Mesendoderm (in vitro differentiated cells): ENCODE measurements at regions not wholly inside any gene's neighbourhood (a gene's known extent, or its start where the extent isn't known, plus 50 kb on each side); places are given as distances from the start of the nearest gene placed in this dataset.

ENCODE experiments used
- DNase-seq: peaks from one replicate; pipeline ENCODE4 v3.0.0; 2013
- H2AK5ac ChIP-seq: 2 replicates; pipeline ENCODE4 v1.6.1; 2013; ENCODE audit warnings: low read length, inconsistent platforms
- H2BK120ac ChIP-seq: 2 replicates; pipeline ENCODE4 v1.6.1; 2013; ENCODE audit warnings: low read depth, mild to moderate bottlenecking, low read length, moderate library complexity, mixed read lengths
- H2BK15ac ChIP-seq: replicated peaks from 2 replicates; pipeline ENCODE4 v1.6.1; 2013; ENCODE audit warnings: low read depth, mild to moderate bottlenecking, moderate library complexity
- H2BK5ac ChIP-seq: 2 replicates; pipeline ENCODE4 v1.6.1; 2013; ENCODE audit warnings: low read length, inconsistent platforms
- H3K18ac ChIP-seq: 2 replicates; pipeline ENCODE4 v1.6.1; 2013; ENCODE audit warnings: mild to moderate bottlenecking, low read length, mixed read lengths
- H3K23ac ChIP-seq: one replicate; pipeline ENCODE4 v1.6.1; 2013; ENCODE audit warnings: low read length
- H3K27ac ChIP-seq: 2 replicates; pipeline ENCODE4 v1.5.1; 2013; ENCODE audit warnings: low read depth, mild to moderate bottlenecking, inconsistent platforms, low read length, moderate library complexity
- H3K27me3 ChIP-seq: 2 replicates; pipeline ENCODE4 v1.6.1; 2013; ENCODE audit warnings: low read length, control low read depth, mild to moderate bottlenecking, inconsistent platforms; ENCODE audit not compliant: insufficient read depth, poor library complexity
- H3K36me3 ChIP-seq: 2 replicates; pipeline ENCODE4 v1.6.1; 2013; ENCODE audit warnings: low read length, inconsistent platforms; ENCODE audit not compliant: control insufficient read depth, insufficient read depth
- H3K4ac ChIP-seq: one replicate; pipeline ENCODE4 v1.6.1; 2013; ENCODE audit warnings: low read depth, mild to moderate bottlenecking, low read length, moderate library complexity
- H3K4me1 ChIP-seq: 2 replicates; pipeline ENCODE4 v1.6.1; 2013; ENCODE audit warnings: low read depth, low read length, inconsistent platforms; ENCODE audit not compliant: control insufficient read depth
- H3K4me2 ChIP-seq: 2 replicates; pipeline ENCODE4 v1.6.1; 2013; ENCODE audit warnings: low read length
- H3K4me3 ChIP-seq: 2 replicates; pipeline ENCODE4 v1.5.1; 2013; ENCODE audit warnings: mild to moderate bottlenecking, low read length
- H3K56ac ChIP-seq: one replicate; pipeline ENCODE4 v1.6.1; 2013; ENCODE audit warnings: low read length
- H3K79me1 ChIP-seq: 2 replicates; pipeline ENCODE4 v1.6.1; 2013; ENCODE audit warnings: low read length, inconsistent platforms
- H3K79me2 ChIP-seq: 2 replicates; pipeline ENCODE4 v1.6.1; 2013; ENCODE audit warnings: mild to moderate bottlenecking, low read length; ENCODE audit not compliant: control insufficient read depth, insufficient read depth
- H3K9ac ChIP-seq: 2 replicates; pipeline ENCODE4 v1.6.1; 2013; ENCODE audit warnings: low read length, inconsistent platforms
- H4K5ac ChIP-seq: one replicate; pipeline ENCODE4 v1.6.1; 2013; ENCODE audit warnings: low read length
- H4K8ac ChIP-seq: one replicate; pipeline ENCODE4 v1.6.1; 2013; ENCODE audit warnings: low read depth, mild to moderate bottlenecking, control low read depth, low read length, moderate library complexity
- WGBS: extraction: QIAGEN DNeasy Blood & Tissue Kit; methylation state at CpG from one replicate; pipeline ENCODE4 v1.1.7; 2013; ENCODE audit warnings: low lambda C conversion rate, missing lambda C conversion rate; ENCODE audit not compliant: insufficient coverage; ENCODE audit errors: extremely low coverage; 5-methylcytosine and 5-hydroxymethylcytosine counted together

DNA sequence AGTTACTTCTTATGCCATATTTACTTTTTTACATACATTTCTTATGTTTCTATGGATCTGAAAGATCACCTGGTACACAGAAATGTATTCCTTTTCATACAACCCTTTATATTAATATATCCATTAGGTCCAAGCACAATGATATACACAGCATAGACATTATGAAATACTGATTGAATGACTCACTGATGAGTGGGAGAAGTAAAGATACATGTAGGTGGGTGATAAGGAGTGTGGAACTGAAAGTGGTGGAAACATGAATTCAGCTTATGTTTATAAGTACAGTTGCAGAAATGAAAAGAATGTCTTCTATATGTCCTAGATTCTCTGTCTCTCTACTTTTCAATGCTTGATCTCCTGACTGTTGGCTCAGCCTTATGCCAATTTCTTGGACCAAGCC, 87.9 kb downstream of the YIPF7 start:
- H4K5ac ChIP-seq: no peak overlapping the region
- H3K56ac ChIP-seq: no peak overlapping the region
- H3K4me2 ChIP-seq: no peak overlapping the region
- H3K79me2 ChIP-seq: no peaks in the 10 kb centered on the region
- H3K4me1 ChIP-seq: peaks cover 2% of the 10 kb centered on the region
- H3K23ac ChIP-seq: no peak overlapping the region
- H4K8ac ChIP-seq: no peak overlapping the region
- no peak overlapping the region for H2BK15ac ChIP-seq
- H3K18ac ChIP-seq: no peak overlapping the region
- no peak overlapping the region for H3K9ac ChIP-seq
- no peaks in the 10 kb centered on the region for H3K79me1 ChIP-seq
- no peaks in the 10 kb centered on the region for H3K27me3 ChIP-seq
- H3K4me3 ChIP-seq: no peak overlapping the region
- no peak overlapping the region for H2BK120ac ChIP-seq
- DNase-seq: no peak
- H2AK5ac ChIP-seq: no peak overlapping the region
- no peak overlapping the region for H3K4ac ChIP-seq
- H3K36me3 ChIP-seq: no peaks in the 10 kb centered on the region
- H3K27ac ChIP-seq: no peak overlapping the region
- no peak overlapping the region for H2BK5ac ChIP-seq

DNA sequence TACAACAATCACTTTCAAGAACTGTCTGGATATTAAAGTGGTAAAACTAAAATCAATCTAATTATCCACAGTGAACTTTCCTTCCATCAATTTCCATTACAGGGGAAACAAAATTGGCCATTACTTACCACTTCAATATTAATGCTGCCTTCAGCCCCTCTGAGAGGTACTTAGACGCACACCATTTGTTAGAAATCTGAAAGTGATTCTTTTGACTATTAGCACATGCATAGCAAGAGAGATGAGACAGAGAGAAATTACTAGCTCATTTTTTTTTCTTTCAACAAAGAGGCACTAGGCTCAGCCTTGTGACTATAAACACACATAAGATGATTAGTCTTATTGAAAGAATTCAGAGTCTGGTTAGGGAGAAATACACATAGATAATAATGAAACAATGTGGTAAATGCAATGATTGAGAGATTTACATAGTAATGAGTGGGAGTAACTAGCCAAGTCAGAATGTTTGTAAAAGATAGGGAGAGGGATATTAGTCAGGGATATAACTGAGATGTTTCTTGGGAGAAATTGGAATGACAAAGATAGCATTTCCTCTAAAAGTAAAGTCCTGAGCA, 93.3 kb downstream of the YIPF7 start:
- Histone ChIP-seq H3K4me3 (no peak overlapping the region), H2AK5ac (no peak overlapping the region), H3K23ac (no peak overlapping the region), H3K18ac (no peak overlapping the region), H2BK15ac (no peak overlapping the region), H3K56ac (no peak overlapping the region), H3K4me2 (no peak overlapping the region), H2BK120ac (no peak overlapping the region), H4K8ac (no peak overlapping the region), H2BK5ac (no peak overlapping the region), H3K79me2 (no peaks in the 10 kb centered on the region), H3K4ac (no peak overlapping the region), H3K36me3 (no peaks in the 10 kb centered on the region), H3K27me3 (no peaks in the 10 kb centered on the region), H4K5ac (no peak overlapping the region), H3K9ac (no peak overlapping the region), H3K4me1 (no peaks in the 10 kb centered on the region), H3K27ac (no peak overlapping the region), H3K79me1 (no peaks in the 10 kb centered on the region)
- DNase-seq: no peak
- no CpG with 5 or more reads among the region's 1 CpG for WGBS

DNA sequence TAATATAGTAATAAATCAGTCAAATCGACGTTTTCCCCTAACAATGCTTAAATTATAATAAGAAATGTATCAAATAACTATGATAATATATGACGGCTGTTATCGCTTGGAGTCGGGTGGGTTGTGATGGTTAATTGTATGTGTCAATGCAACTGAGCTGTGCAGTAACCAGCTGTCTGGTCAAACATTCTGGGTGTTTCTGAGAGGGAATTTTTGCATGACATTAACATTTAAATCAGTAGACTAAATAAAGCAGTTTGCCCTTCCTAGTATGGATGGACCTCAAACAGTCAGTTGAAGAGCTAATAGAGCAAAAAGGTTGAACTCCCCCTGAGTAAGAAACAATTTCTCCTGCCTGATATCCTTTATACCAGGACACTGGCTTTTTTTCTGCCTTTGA, 96.7 kb downstream of the YIPF7 start:
- Histone ChIP-seq H3K4me1 (no peaks in the 10 kb centered on the region), H3K56ac (no peak overlapping the region), H2BK15ac (no peak overlapping the region), H2BK120ac (no peak overlapping the region), H3K4me3 (no peak overlapping the region), H4K8ac (no peak overlapping the region), H3K36me3 (no peaks in the 10 kb centered on the region), H3K79me2 (no peaks in the 10 kb centered on the region), H3K79me1 (no peaks in the 10 kb centered on the region), H2BK5ac (no peak overlapping the region), H3K23ac (no peak overlapping the region), H3K9ac (no peak overlapping the region), H3K27ac (no peak overlapping the region), H3K18ac (no peak overlapping the region), H4K5ac (no peak overlapping the region), H3K4ac (no peak overlapping the region), H3K27me3 (no peaks in the 10 kb centered on the region), H3K4me2 (no peak overlapping the region), H2AK5ac (no peak overlapping the region)
- no CpG with 5 or more reads among the region's 5 CpGs for WGBS
- DNase-seq: no peak

DNA sequence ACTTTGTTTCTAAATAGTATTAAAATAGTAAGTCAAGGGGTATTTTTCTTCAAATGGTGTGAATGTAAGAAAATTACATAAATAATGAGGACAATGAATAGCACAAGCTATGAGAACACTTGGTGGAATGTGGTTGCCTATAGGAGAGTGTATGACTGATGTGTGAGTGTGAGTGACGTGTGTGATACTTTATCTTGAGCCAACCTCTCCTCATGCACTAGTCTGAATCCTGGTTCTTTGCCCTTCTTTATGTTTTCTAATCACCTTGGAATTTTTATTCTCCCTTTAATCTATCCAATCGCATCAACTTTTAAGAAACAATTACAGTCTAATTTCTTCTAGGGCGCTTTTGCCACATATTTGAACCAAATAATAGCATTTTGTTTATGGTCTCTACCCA, 98.2 kb downstream of the YIPF7 start:
- no peaks in the 10 kb centered on the region for H3K4me1 ChIP-seq
- H3K18ac ChIP-seq: no peak overlapping the region
- no CpG with 5 or more reads among the region's 3 CpGs for WGBS

DNA sequence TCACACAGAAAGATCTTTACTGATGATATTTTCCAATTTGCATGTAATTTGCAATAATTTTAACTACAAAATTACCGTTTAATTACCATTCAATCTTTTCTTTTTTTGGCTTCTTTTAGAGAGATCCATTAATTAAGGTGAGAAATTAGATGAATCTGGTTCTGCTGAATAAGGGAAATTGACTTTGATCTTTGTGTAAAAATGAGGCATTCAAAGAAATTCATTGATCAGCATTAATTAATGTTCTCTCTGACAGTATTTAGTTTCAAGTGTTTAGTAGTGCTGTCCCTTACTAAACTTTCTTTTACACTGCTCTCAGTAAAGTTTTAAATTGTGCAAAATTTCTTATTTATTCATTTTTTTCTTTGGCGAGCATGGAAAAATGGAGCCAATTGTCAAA, 97.2 kb upstream of the KCTD8 start:
- H3K23ac ChIP-seq: no peak overlapping the region

More for the DNA sequence above, 98.2 kb downstream of the YIPF7 start:
- Histone ChIP-seq H4K8ac (no peak overlapping the region), H2BK15ac (no peak overlapping the region), H3K23ac (no peak overlapping the region), H3K27ac (no peak overlapping the region), H2BK5ac (no peak overlapping the region), H3K36me3 (no peaks in the 10 kb centered on the region), H3K4ac (no peak overlapping the region), H2BK120ac (no peak overlapping the region), H3K56ac (no peak overlapping the region), H3K9ac (no peak overlapping the region), H3K4me3 (no peak overlapping the region), H3K79me1 (no peaks in the 10 kb centered on the region), H3K27me3 (no peaks in the 10 kb centered on the region), H3K79me2 (no peaks in the 10 kb centered on the region), H4K5ac (no peak overlapping the region), H2AK5ac (no peak overlapping the region), H3K4me2 (no peak overlapping the region)
- no peak for DNase-seq

DNA sequence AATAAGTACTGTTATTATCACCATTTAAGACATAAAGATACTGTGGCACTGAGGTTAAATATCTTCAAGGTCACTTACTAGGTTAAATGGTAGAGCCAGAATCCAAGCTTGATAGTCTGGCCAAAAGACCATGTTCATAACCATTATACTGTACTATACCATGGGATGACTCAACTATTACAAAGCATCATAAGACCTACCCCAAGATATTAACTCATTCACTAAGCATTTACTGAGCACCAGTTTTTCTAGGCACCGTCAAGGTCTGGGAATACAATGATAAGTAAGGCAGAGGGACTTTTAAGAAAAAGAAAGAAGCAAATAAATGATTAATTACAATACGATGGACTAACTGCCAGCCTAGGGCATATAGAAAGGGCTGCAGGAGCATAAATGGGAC, 95.5 kb upstream of the KCTD8 start:
- H3K79me2 ChIP-seq: no peaks in the 10 kb centered on the region
- H4K5ac ChIP-seq: no peak overlapping the region
- no peak overlapping the region for H3K4ac ChIP-seq
- no peak overlapping the region for H2AK5ac ChIP-seq
- DNase-seq: no peak
- H3K4me3 ChIP-seq: no peak overlapping the region
- H3K23ac ChIP-seq: no peak overlapping the region
- no peak overlapping the region for H4K8ac ChIP-seq
- H3K27ac ChIP-seq: no peak overlapping the region
- WGBS: no CpG with 5 or more reads among the region's 2 CpGs
- H3K4me1 ChIP-seq: no peaks in the 10 kb centered on the region
- no peak overlapping the region for H2BK15ac ChIP-seq
- no peaks in the 10 kb centered on the region for H3K36me3 ChIP-seq
- no peaks in the 10 kb centered on the region for H3K27me3 ChIP-seq
- H3K9ac ChIP-seq: no peak overlapping the region
- no peak overlapping the region for H3K4me2 ChIP-seq
- H3K18ac ChIP-seq: no peak overlapping the region
- H3K56ac ChIP-seq: no peak overlapping the region
- no peak overlapping the region for H2BK5ac ChIP-seq
- H2BK120ac ChIP-seq: no peak overlapping the region
- H3K79me1 ChIP-seq: no peaks in the 10 kb centered on the region

More for the DNA sequence above, 97.2 kb upstream of the KCTD8 start:
- Histone ChIP-seq H2BK120ac (no peak overlapping the region), H3K56ac (no peak overlapping the region), H2BK5ac (no peak overlapping the region), H3K4ac (no peak overlapping the region), H3K36me3 (no peaks in the 10 kb centered on the region), H3K4me3 (no peak overlapping the region), H3K4me2 (no peak overlapping the region), H3K9ac (no peak overlapping the region), H3K18ac (no peak overlapping the region), H4K5ac (no peak overlapping the region), H2AK5ac (no peak overlapping the region), H3K4me1 (no peaks in the 10 kb centered on the region), H3K27me3 (no peaks in the 10 kb centered on the region), H3K79me1 (no peaks in the 10 kb centered on the region), H4K8ac (no peak overlapping the region), H3K79me2 (no peaks in the 10 kb centered on the region), H3K27ac (no peak overlapping the region), H2BK15ac (no peak overlapping the region)
- DNase-seq: no peak
- 100% methylated on average over 1 of the region's 2 CpGs for WGBS
